Left cardiac atrium (tissue), 4 donors: ENCODE measurements at regions not wholly inside any gene's neighbourhood (a gene's known extent, or its start where the extent isn't known, plus 50 kb on each side); places are given as distances from the start of the nearest gene placed in this dataset.

Experiments
- ATAC-seq, 2 donors: fragments of 200-7000 bp; cut with Tn5 transposase; one replicate each; pipeline ENCODE4 v1.9.1; 2020; ENCODE audit warnings: mild to moderate bottlenecking in 2 of 2, moderate library complexity in 2 of 2
- DNase-seq: peaks from one replicate; pipeline ENCODE4 v3.0.0-alpha.2; 2020
- intact Hi-C, 2 donors: fragments of 100-400 bp; cut with DNase I; formaldehyde crosslinking; loops; one replicate each; pipeline versions ENCODE4 v1.14.1 to v1.15.1; 2022 to 2023
- donor health status: DM: no; HTN: yes; CAD: no.
- donor health status: DM: no; HTN: yes; CAD: no; lungs with severe emphysema.
- donor health status: DM: yes; HTN: yes; CAD: no.
- donor health status: Dilated cardiomyopathy.

DNA sequence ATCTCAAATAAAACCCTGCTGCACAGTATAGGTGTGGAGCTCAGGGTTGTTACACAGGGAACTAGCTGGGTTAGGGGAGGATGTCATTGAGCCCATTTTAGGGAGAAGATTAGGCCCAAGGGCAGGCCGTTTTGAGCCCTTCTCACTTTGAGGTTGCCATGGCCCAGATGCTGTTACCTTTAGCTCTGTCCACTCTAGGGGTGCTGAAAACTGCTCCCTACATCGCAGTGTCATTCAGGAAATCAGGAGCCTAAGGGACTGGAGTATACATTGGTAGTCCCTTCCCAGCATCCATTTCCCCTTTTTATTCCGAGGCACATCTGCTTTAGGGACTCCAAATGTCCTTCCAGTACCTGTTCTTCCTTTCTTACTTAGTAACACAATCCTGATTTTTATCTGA lies 79.0 kb upstream of the SELENOK start:
- intact Hi-C loops = no loop called here
- ATAC-seq = no peak
- DNase-seq = no peak

DNA sequence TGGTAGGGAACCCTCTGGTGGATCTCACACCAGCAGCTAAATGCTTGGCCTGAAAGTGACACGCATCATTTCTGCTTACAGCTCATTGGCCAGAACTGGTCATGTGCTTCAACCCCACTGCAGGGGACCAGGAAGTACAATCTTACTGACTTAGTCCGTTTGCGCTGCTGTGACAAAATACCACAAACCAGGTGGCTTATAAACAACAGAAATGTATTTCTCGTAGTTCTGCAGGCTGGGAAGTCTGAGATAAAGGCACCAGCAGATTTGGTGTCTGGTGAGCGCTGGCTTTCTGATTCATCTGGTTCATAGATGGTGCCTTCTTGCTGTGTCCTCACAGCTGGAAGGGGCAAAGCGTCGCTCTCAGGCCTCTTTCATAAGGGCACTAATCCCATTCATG lies 77.4 kb upstream of the SELENOK start:
- ATAC-seq = no peak
- DNase-seq = no peak
- intact Hi-C loops = no loop called here

DNA sequence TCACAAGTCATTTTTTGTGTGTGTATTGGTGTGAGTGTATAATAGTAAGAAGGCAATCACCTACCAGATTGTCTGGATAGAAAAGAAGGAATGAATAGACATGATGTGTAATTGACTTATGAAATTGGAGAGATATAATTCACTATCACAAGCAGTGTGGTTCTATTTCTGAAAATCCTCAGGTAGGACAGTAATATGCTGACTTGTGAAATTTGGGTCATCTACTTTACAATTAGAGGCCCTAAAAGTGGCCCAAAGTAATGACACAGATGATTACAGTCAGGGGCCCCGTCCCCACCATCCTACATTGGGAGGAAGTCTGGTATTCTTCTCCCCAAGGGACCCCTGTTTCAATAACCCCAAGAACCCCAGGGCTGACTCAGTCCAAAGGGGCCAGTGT lies 73.6 kb upstream of the SELENOK start:
- ATAC-seq (no peak), DNase-seq (no peak)
- intact Hi-C loops = no loop called here

DNA sequence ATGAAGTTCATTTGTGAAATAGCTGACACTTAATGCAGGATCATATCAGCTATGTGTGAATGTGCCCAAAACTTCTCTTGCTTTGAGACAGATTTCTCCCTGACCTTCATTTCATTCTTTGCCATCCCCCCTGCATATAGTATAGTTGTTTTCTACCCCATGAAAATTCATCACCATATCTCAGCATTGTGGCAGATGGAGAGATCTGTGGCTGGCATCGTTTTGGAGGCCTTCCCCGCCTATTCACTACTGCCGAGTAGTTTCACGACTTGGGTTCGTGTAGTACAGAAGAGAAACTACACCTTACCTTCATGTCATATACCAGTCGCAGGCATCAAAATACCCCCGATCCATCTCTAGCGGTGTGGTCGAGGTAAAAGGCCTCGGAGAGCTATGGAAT lies 66.2 kb upstream of the SELENOK start:
- intact Hi-C loops = no loop called here

DNA sequence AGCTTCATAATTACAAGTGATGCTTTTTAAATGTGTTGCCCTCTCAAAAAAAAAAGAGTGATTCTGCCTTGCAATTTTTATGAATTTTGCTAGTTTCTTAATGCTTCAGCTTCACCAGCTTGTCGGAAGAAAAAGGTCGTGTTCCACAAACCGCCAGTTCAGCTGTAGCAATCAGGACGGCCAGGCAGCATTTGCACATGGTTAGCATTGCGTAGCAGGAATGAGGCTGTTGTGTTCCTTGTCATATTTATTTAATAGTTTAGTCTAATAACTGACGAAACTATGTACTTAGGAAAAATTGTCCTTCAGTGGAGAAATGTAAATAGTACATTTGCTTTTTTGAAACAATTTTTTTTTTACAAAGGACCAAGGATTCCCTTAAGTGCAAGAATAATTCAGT lies 64.9 kb upstream of the SELENOK start:
- intact Hi-C loops = no loop called here
- DNase-seq = no peak
- no peak for ATAC-seq

More for the DNA sequence above, 66.2 kb upstream of the SELENOK start:
- ATAC-seq = no peak
- no peak for DNase-seq

DNA sequence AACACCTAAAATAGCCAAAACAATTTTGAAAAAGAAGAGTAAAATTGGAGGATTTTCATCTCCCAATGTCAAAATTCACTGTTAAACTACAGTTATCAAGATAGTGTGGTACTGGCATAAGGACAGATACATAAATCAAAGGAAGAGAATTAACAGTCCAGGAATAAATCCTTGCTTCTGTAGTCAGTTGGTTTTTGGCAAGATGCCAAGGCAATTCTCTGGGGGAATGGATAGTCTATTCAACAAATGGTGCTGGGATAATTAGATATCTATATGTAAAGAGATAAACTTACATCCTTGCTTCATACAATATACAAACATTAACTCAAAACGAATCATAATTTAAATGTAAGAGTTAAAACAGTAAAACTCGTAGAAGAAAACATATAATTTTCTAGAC lies 57.9 kb upstream of the SELENOK start:
- DNase-seq (no peak), ATAC-seq (no peak)
- intact Hi-C loops = loop anchor here (10.0 kb wide), 2 partner anchors 175 to 185 kb away; partner anchors contain the start of gene CACNA2D3 (in 1 of the 2)

DNA sequence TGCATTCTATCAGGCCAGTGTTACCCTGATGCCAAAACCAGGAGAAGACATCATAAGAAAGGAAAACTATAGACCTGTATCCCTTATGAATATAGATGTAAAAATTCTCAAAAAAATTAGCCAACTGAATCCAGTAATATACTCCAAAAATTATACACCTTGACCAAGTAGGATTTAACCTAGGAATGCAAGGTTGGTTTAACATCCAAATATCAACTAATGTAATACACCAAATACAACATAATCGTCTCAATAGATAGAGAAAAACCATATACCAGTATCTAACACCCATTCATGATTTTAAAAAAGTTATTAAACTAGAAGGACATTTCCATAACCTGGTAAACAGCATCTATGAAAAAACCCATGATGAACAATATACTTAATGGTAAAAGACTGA lies 56.5 kb upstream of the SELENOK start:
- DNase-seq (no peak), ATAC-seq (no peak)
- intact Hi-C loops = loop anchor here (10.0 kb wide), 2 partner anchors 177 to 187 kb away; partner anchors contain the start of gene CACNA2D3 (in 1 of the 2)

DNA sequence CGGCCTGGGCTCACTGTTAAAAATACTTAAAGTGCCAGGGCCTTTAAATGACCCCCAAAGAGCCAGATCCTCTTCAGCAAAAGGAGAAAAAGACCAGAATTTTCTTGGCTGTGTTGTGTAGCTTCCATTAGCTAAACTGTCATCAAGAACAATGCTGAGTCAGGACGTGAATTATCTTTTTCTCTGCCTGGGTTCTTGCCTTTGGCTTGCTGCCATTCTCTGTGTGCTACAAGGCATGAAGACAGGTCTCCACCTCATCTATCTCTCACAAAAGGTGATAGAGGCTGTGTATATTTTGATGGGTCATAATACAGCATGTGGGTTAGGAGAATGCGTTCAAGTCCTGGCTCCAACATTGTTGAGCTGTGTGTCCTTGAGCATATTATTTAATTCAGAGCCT lies 52.4 kb upstream of the SELENOK start:
- ATAC-seq = no peak
- intact Hi-C loops = loop anchor here (10.0 kb wide), 2 partner anchors 181 to 191 kb away; partner anchors contain the start of gene CACNA2D3 (in 1 of the 2)
- no peak for DNase-seq

DNA sequence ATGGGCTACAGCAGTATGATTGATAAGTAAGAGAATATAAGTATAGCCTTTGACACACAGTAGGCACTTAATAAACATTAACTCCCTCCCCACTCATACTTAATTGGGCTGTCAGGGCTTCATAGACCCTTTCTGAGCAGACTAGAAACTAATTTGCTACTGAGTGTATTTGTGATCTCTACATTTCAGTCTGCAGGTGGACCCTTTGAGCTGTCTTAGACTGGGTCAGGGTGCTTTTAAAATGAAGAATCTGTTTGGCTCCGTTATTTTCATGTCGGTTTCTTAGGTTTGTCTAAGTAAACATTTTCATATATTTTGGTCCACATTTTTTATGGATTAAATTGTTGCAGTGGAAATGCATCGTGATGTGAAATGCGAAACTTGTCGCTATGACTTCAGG lies 50.3 kb upstream of the SELENOK start:
- intact Hi-C loops = loop anchor here (10.0 kb wide), 2 partner anchors 183 to 193 kb away; partner anchors contain the start of gene CACNA2D3 (in 1 of the 2)
- no peak for DNase-seq
- ATAC-seq = peak in 1 of 2 donors; percentile 56
